Pancreas (tissue), 10 donors: ENCODE measurements at regions not wholly inside any gene's neighbourhood (a gene's known extent, or its start where the extent isn't known, plus 50 kb on each side); places are given as distances from the start of the nearest gene placed in this dataset.
"Not testable (repeated sequence)": the region's sequence is repeated elsewhere in the genome, so short reads cannot be mapped to it uniquely, and the experiment has no call there.

Source experiments
- ATAC-seq, 4 donors: fragments of 200-7000 bp; cut with Tn5 transposase; one replicate each; pipeline versions ENCODE4 v1.8.0 to v1.9.1; 2020; ENCODE audit warnings: mild to moderate bottlenecking in 4 of 4, moderate library complexity in 4 of 4
- DNase-seq, 6 donors: peaks; one replicate each; pipeline ENCODE4 v3.0.0-alpha.2; 2020
- FAIRE-seq: peaks from 2 replicates; lab custom pipeline; 2012; peaks lifted over from hg19 to GRCh38; lab: Jason Lieb, UNC
- H3K27ac ChIP-seq, 4 donors: fragments of 200-600 bp; sonication (generic); 1 replicate in 3 of 4; 2 replicates in 1 of 4; pipeline versions ENCODE4 v1.5.0 to v1.8.0; 2020
- H3K27me3 ChIP-seq, 4 donors: fragments of 200-600 bp; one replicate each; pipeline ENCODE4 v1.8.0; 2021
- H3K36me3 ChIP-seq, 3 donors: fragments of 200-600 bp; sonication (generic) in 1 of 3; one replicate each; pipeline versions ENCODE4 v1.5.0 to v1.8.0; 2020 to 2021
- H3K4me1 ChIP-seq, 3 donors: fragments of 200-600 bp; one replicate each; pipeline ENCODE4 v1.8.0; 2021
- H3K4me3 ChIP-seq, 4 donors: fragments of 200-600 bp; sonication (generic) in 2 of 4; one replicate each; pipeline versions ENCODE4 v1.5.0 to v1.8.0; 2020 to 2021
- H3K9me3 ChIP-seq, 4 donors: fragments of 200-600 bp; one replicate each; pipeline ENCODE4 v1.8.0; 2021
- CTCF ChIP-seq, 4 donors: fragments of 200-600 bp; sonication (generic) in 3 of 4; IDR thresholded peaks; one replicate each; pipeline versions ENCODE4 v1.5.0 to v1.8.0; 2021; ENCODE audit warnings: antibody characterized with exemption in 4 of 4
- WGBS, 2 donors: extraction: QIAGEN DNeasy Blood & Tissue Kit; methylation state at CpG; one replicate each; pipeline ENCODE4 v1.1.7; 2013; 5-methylcytosine and 5-hydroxymethylcytosine counted together
- intact Hi-C, 3 donors: fragments of 100-400 bp; cut with DNase I; formaldehyde crosslinking; loops; one replicate each; pipeline versions ENCODE4 v1.11.1 to v1.14.2; 2022
- donor health status: healthy with polysubstance abuse.
- donor health status: DM: no; HTN: no; CAD: no; lungs with moderate emphysema.
- donor health status: DM: no; HTN: no; CAD: no.
- donor health status: control.
- donor health status: control.
- donor health status: Bipolar disorder and iron deficiency.
- donor health status: DM: yes; HTN: yes; CAD: no.
- donor health status: DM: no; HTN: no; CAD: no.
- donor health status: DM: no; HTN: no; CAD: no.
- donor health status: DM: yes; HTN: yes; CAD: no.

GRCh38 chr11:87897071-87897470 lies 278.2 kb downstream of the RAB38 start:
- intact Hi-C loops = no loop called here
- FAIRE-seq (no peak), DNase-seq (no peak)

GRCh38 chr11:87894961-87895360 lies 280.3 kb downstream of the RAB38 start:
- no peak for TF ChIP-seq CTCF (IDR thresholded peaks at IDR 0.05)
- H3K4me1 ChIP-seq = peaks cover 0 to 5% (median 0%) of the 10 kb centered on the region in 3 donors
- 20 to 59% methylated on average over 1 of the region's 1 CpG for WGBS, 2 donors
- no peaks in the 10 kb centered on the region for H3K36me3 ChIP-seq
- FAIRE-seq = no peak
- H3K27me3 ChIP-seq = no peaks in the 10 kb centered on the region
- H3K9me3 ChIP-seq = no peaks in the 10 kb centered on the region
- no peak overlapping the region for H3K4me3 ChIP-seq
- no peak for ATAC-seq
- DNase-seq = no peak
- H3K27ac ChIP-seq = no peak overlapping the region
- intact Hi-C loops = no loop called here

More at GRCh38 chr11:87897071-87897470, 278.2 kb downstream of the RAB38 start:
- H3K4me1 ChIP-seq = peaks cover 0 to 5% (median 0%) of the 10 kb centered on the region in 3 donors
- H3K9me3 ChIP-seq = no peaks in the 10 kb centered on the region
- no peaks in the 10 kb centered on the region for H3K27me3 ChIP-seq
- H3K4me3 ChIP-seq = no peak overlapping the region
- peak in 1 of 4 donors; percentile 24 for ATAC-seq
- TF ChIP-seq CTCF (IDR thresholded peaks at IDR 0.05) = no peak
- H3K27ac ChIP-seq = no peak overlapping the region
- H3K36me3 ChIP-seq = no peaks in the 10 kb centered on the region

DNA sequence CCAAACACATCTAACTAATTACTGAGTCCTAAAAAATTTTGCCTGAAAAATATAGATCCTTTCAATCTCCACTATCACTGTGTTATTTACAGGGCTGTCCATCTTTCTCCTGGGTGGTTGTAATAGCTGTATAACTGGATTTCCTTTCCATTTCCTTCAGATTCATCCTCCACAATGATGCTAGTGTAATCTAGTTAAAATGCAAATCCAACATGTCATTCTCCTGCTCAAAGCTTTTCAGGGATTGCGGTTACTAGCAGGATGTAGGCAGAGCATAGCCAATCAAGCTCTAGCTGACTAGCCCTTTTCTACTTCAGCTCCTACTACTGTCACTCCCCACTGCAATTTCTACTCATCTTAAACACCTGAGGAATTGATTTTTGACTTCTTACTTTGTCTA lies 283.0 kb downstream of the RAB38 start:
- DNase-seq (no peak), ATAC-seq (no peak), FAIRE-seq (no peak)
- H3K4me3 ChIP-seq = no peak overlapping the region
- 72 to 90% methylated on average over 1 of the region's 1 CpG for WGBS, 2 donors
- TF ChIP-seq CTCF (IDR thresholded peaks at IDR 0.05) = no peak
- H3K4me1 ChIP-seq = peaks cover 0 to under 1% (median 0%) of the 10 kb centered on the region in 3 donors
- H3K36me3 ChIP-seq = no peaks in the 10 kb centered on the region
- no peaks in the 10 kb centered on the region for H3K9me3 ChIP-seq
- H3K27me3 ChIP-seq = no peaks in the 10 kb centered on the region
- intact Hi-C loops = no loop called here
- no peak overlapping the region for H3K27ac ChIP-seq

- Histone ChIP-seq H3K36me3 (no peaks in the 10 kb centered on the region), H3K27me3 (no peaks in the 10 kb centered on the region), H3K4me1 (no peaks in the 10 kb centered on the region), H3K4me3 (no peak overlapping the region), H3K27ac (no peak overlapping the region), H3K9me3 (no peaks in the 10 kb centered on the region)
- no peak for ATAC-seq
- DNase-seq = no peak
- no peak for TF ChIP-seq CTCF (IDR thresholded peaks at IDR 0.05)
- intact Hi-C loops = no loop called here
- no peak for FAIRE-seq
Observed at GRCh38 chr11:87889126-87889525, 286.1 kb downstream of the RAB38 start.

DNA sequence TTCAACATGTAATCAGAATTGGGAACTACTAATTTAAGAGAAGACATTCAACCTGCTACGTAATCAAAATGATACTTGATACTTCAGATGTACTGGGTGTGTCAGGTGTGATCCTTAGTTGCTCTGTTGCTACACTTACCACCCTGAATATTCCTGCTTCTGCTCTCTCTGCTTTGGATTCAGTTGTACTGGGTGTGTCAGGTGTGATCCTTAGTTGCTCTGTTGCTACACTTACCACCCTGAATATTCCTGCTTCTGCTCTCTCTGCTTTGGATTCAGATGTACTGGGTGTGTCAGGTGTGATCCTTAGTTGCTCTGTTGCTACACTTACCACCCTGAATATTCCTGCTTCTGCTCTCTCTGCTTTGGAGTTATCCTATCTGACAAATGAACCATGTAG lies 290.2 kb downstream of the RAB38 start:
- H3K9me3 ChIP-seq, FAIRE-seq, intact Hi-C loops, ATAC-seq, H3K27ac ChIP-seq, H3K4me3 ChIP-seq, H3K27me3 ChIP-seq, DNase-seq, H3K36me3 ChIP-seq, H3K4me1 ChIP-seq: not testable (repeated sequence)
- WGBS, 2 donors = 73 to 96% methylated on average over 1 of the region's 1 CpG

DNA sequence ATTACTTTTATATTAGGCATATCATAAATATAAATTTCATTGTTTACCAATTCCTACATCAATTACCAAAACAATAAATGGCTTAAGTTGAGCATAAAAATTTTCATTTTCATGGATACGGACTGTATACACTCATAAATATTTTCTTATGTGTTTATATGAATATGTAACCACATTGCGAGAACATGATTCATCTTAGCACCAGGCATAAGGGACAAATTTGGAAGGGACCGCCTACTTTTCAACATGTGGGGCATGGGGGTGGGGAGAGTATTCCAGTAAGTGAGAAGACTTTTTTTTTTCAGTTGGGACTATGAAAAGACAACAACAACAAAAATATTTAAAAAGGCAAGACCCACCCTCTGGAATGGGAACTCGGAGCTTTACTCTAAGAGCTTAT lies 296.1 kb downstream of the RAB38 start:
- no peaks in the 10 kb centered on the region for H3K36me3 ChIP-seq
- TF ChIP-seq CTCF (IDR thresholded peaks at IDR 0.05) = no peak
- FAIRE-seq (no peak), ATAC-seq (no peak), DNase-seq (no peak)
- H3K27me3 ChIP-seq = no peaks in the 10 kb centered on the region
- H3K4me3 ChIP-seq = no peak overlapping the region
- 56 to 66% methylated on average over 4 of the region's 4 CpGs for WGBS, 2 donors
- no peak overlapping the region for H3K27ac ChIP-seq
- intact Hi-C loops = no loop called here
- no peaks in the 10 kb centered on the region for H3K4me1 ChIP-seq
- H3K9me3 ChIP-seq = no peaks in the 10 kb centered on the region
